ENCODE measurements at regions not wholly inside any gene's neighbourhood (a gene's known extent, or its start where the extent isn't known, plus 50 kb on each side); places are given as distances from the start of the nearest gene placed in this dataset.

DNA sequence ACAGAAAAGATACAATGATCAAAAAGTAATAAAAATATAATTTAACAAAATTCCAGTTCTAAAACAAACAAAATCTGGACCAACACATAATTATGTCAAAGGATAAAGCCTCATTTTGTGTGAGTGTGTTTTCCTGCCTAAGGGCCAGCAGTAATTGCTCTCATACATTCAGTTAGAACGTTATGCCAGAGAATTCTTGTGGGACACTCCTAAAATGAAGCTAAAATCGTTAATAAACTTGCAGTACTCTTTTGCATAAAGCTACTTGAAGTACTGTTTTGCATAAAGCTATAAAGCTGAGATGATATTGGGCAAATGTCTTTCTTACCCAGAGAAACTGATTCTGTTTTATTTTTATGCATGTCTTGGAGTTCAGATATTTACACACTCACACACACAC is 1072.3 kb downstream of the MAT2B start:
- TF ChIP-seq, protein P1, sequence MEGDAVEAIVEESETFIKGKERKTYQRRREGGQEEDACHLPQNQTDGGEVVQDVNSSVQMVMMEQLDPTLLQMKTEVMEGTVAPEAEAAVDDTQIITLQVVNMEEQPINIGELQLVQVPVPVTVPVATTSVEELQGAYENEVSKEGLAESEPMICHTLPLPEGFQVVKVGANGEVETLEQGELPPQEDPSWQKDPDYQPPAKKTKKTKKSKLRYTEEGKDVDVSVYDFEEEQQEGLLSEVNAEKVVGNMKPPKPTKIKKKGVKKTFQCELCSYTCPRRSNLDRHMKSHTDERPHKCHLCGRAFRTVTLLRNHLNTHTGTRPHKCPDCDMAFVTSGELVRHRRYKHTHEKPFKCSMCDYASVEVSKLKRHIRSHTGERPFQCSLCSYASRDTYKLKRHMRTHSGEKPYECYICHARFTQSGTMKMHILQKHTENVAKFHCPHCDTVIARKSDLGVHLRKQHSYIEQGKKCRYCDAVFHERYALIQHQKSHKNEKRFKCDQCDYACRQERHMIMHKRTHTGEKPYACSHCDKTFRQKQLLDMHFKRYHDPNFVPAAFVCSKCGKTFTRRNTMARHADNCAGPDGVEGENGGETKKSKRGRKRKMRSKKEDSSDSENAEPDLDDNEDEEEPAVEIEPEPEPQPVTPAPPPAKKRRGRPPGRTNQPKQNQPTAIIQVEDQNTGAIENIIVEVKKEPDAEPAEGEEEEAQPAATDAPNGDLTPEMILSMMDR (IDR thresholded peaks at IDR 0.05): no peak
- TF ChIP-seq POLR2A (IDR thresholded peaks at IDR 0.05): no peak
